ENCODE measurements at regions not wholly inside any gene's neighbourhood (a gene's known extent, or its start where the extent isn't known, plus 50 kb on each side); places are given as distances from the start of the nearest gene placed in this dataset.

GRCh38 chr15:66901336-66902100, 163.9 kb upstream of the SMAD3 start:
- Histone ChIP-seq H3K27ac (peak overlapping the region; percentile 55 to 72), H3K9me3 (no peaks in the 10 kb centered on the region), H3K27me3 (no peaks in the 10 kb centered on the region), H3K4me3 (no peak overlapping the region), H3K4me1 (peaks cover 0 to 4% of the 10 kb centered on the region in 2 donors), H3K36me3 (no peaks in the 10 kb centered on the region)
- no peak for DNase-seq (ENCODE audit: low spot score in 2 of 2)
- intact Hi-C loops (cut with DNase I) = no loop called here
- TF ChIP-seq CTCF (IDR thresholded peaks at IDR 0.05) = no peak

GRCh38 chr15:66905185-66905584, 160.2 kb upstream of the SMAD3 start:
- intact Hi-C loops (cut with DNase I) = no loop called here
- DNase-seq (ENCODE audit: low spot score in 2 of 2) = no peak
- no peaks in the 10 kb centered on the region for H3K27me3 ChIP-seq
- peaks cover 8 to 17% of the 10 kb centered on the region in 2 donors for H3K4me1 ChIP-seq
- no peaks in the 10 kb centered on the region for H3K9me3 ChIP-seq
- H3K27ac ChIP-seq = no peak overlapping the region
- no peak overlapping the region for H3K4me3 ChIP-seq
- no peaks in the 10 kb centered on the region for H3K36me3 ChIP-seq
- TF ChIP-seq CTCF (IDR thresholded peaks at IDR 0.05) = no peak

GRCh38 chr15:66905954-66906353, 159.4 kb upstream of the SMAD3 start:
- Histone ChIP-seq H3K9me3 (no peaks in the 10 kb centered on the region), H3K27me3 (no peaks in the 10 kb centered on the region), H3K36me3 (no peaks in the 10 kb centered on the region), H3K27ac (no peak overlapping the region), H3K4me1 (peaks cover 8 to 17% of the 10 kb centered on the region in 2 donors), H3K4me3 (no peak overlapping the region)
- TF ChIP-seq CTCF (IDR thresholded peaks at IDR 0.05) = no peak
- no peak for DNase-seq (ENCODE audit: low spot score in 2 of 2)
- intact Hi-C loops (cut with DNase I) = no loop called here

GRCh38 chr15:66906668-66907614, 158.5 kb upstream of the SMAD3 start:
- H3K36me3 ChIP-seq = no peaks in the 10 kb centered on the region
- intact Hi-C loops (cut with DNase I) = no loop called here
- no peaks in the 10 kb centered on the region for H3K9me3 ChIP-seq
- no peaks in the 10 kb centered on the region for H3K27me3 ChIP-seq
- DNase-seq (ENCODE audit: low spot score in 2 of 2) = no peak
- peaks cover 8 to 13% of the 10 kb centered on the region in 2 donors for H3K4me1 ChIP-seq
- TF ChIP-seq CTCF (IDR thresholded peaks at IDR 0.05) = no peak
- H3K4me3 ChIP-seq = no peak overlapping the region
- H3K27ac ChIP-seq = peak overlapping the region; percentile 78 to 83

GRCh38 chr15:66907826-66908743, 157.3 kb upstream of the SMAD3 start:
- Histone ChIP-seq H3K4me1 (peaks cover 8 to 13% of the 10 kb centered on the region in 2 donors), H3K27me3 (no peaks in the 10 kb centered on the region), H3K4me3 (no peak overlapping the region), H3K36me3 (no peaks in the 10 kb centered on the region), H3K9me3 (no peaks in the 10 kb centered on the region), H3K27ac (peak overlapping the region; percentile 78 to 83)
- intact Hi-C loops (cut with DNase I) = no loop called here
- TF ChIP-seq CTCF (IDR thresholded peaks at IDR 0.05) = no peak
- peak; percentile 49 to 77 for DNase-seq (ENCODE audit: low spot score in 2 of 2)
